Mesenchymal stem cell (in vitro differentiated cells and primary cell): ENCODE measurements at regions not wholly inside any gene's neighbourhood (a gene's known extent, or its start where the extent isn't known, plus 50 kb on each side); places are given as distances from the start of the nearest gene placed in this dataset.
"Not testable (repeated sequence)": the region's sequence is repeated elsewhere in the genome, so short reads cannot be mapped to it uniquely, and the experiment has no call there.

Experiments used
- DNase-seq: peaks from one replicate; pipeline ENCODE4 v3.0.0-alpha.2; 2013
- H2AFZ ChIP-seq: one replicate; pipeline ENCODE4 v1.6.1; 2013; ENCODE audit warnings: low read depth, mild to moderate bottlenecking, control low read depth, inconsistent platforms, low read length, moderate library complexity
- H2AK5ac ChIP-seq: 2 replicates; pipeline ENCODE4 v1.6.1; 2013; ENCODE audit warnings: low read length, moderate library complexity, mild to moderate bottlenecking, inconsistent platforms; ENCODE audit not compliant: severe bottlenecking
- H2BK120ac ChIP-seq: one replicate; pipeline ENCODE4 v1.6.1; 2013; ENCODE audit warnings: low read depth, mild to moderate bottlenecking, inconsistent platforms, low read length, moderate library complexity
- H2BK12ac ChIP-seq, 2 experiments: one replicate each; pipeline ENCODE4 v1.6.1; 2013; ENCODE audit warnings: inconsistent platforms in 2 of 2, low read length in 2 of 2, mild to moderate bottlenecking in 2 of 2, moderate library complexity in 2 of 2, control low read depth in 1 of 2
- H2BK15ac ChIP-seq: one replicate; pipeline ENCODE4 v1.6.1; 2013; ENCODE audit warnings: mild to moderate bottlenecking, low read depth, inconsistent platforms; ENCODE audit not compliant: poor library complexity, severe bottlenecking
- H2BK5ac ChIP-seq: 2 replicates; pipeline ENCODE4 v1.6.1; 2013; ENCODE audit warnings: low read depth, mild to moderate bottlenecking, low read length, control low read depth, inconsistent platforms; ENCODE audit not compliant: poor library complexity, severe bottlenecking
- H3K14ac ChIP-seq, 2 experiments: one replicate each; pipeline ENCODE4 v1.6.1; 2013; ENCODE audit warnings: inconsistent platforms in 2 of 2, low read length in 2 of 2, control low read depth in 1 of 2, mild to moderate bottlenecking in 1 of 2, moderate library complexity in 1 of 2
- H3K18ac ChIP-seq, 2 experiments: one replicate each; pipeline ENCODE4 v1.6.1; 2013; ENCODE audit warnings: inconsistent platforms in 2 of 2, low read length in 2 of 2, control low read depth in 1 of 2, low read depth in 1 of 2, mild to moderate bottlenecking in 1 of 2
- H3K23ac ChIP-seq, 2 experiments: one replicate each; pipeline ENCODE4 v1.6.1; 2013; ENCODE audit warnings: inconsistent platforms in 2 of 2, low read length in 2 of 2, mild to moderate bottlenecking in 2 of 2, moderate library complexity in 2 of 2, control low read depth in 1 of 2
- H3K27ac ChIP-seq: 2 replicates; pipeline ENCODE4 v1.5.1; 2013; ENCODE audit warnings: mild to moderate bottlenecking, moderate library complexity, low read length, control low read depth, inconsistent platforms; ENCODE audit not compliant: poor library complexity, severe bottlenecking
- H3K27me3 ChIP-seq, 2 experiments: 2 replicates each; pipeline versions ENCODE4 v1.6.1 to v1.7.0; 2013; ENCODE audit warnings: low read length in 2 of 2, mild to moderate bottlenecking in 2 of 2, moderate library complexity in 2 of 2, control low read depth in 1 of 2, inconsistent platforms in 1 of 2; ENCODE audit not compliant: control insufficient read depth in 1 of 2, insufficient read depth in 1 of 2
- H3K36me3 ChIP-seq, 2 experiments: 2 replicates each; pipeline versions ENCODE4 v1.6.1 to v1.7.0; 2013; ENCODE audit warnings: low read length in 2 of 2, control low read depth in 1 of 2, inconsistent platforms in 1 of 2, low read depth in 1 of 2, mild to moderate bottlenecking in 1 of 2; ENCODE audit not compliant: insufficient read depth in 2 of 2, control insufficient read depth in 1 of 2
- H3K4ac ChIP-seq, 2 experiments: one replicate each; pipeline ENCODE4 v1.6.1; 2013; ENCODE audit warnings: inconsistent platforms in 2 of 2, low read length in 2 of 2, mild to moderate bottlenecking in 2 of 2, moderate library complexity in 2 of 2, control low read depth in 1 of 2, low read depth in 1 of 2
- H3K4me1 ChIP-seq: 2 replicates; pipeline ENCODE4 v1.6.1; 2013; ENCODE audit warnings: low read depth, low read length, control low read depth; ENCODE audit not compliant: control insufficient read depth, insufficient read depth
- H3K4me2 ChIP-seq: 2 replicates; pipeline ENCODE4 v1.6.1; 2013; ENCODE audit warnings: low read length, mild to moderate bottlenecking, inconsistent platforms; ENCODE audit not compliant: poor library complexity, severe bottlenecking
- H3K4me3 ChIP-seq, 2 experiments: 2 replicates each; pipeline versions ENCODE4 v1.5.1 to v1.7.0; 2013; ENCODE audit warnings: low read length in 2 of 2, mild to moderate bottlenecking in 2 of 2, control low read depth in 1 of 2, low read depth in 1 of 2; ENCODE audit not compliant: insufficient read depth in 1 of 2
- H3K79me1 ChIP-seq: replicated peaks from 2 replicates; pipeline ENCODE4 v1.6.1; 2013; ENCODE audit warnings: mild to moderate bottlenecking, control low read depth, low read length, inconsistent platforms; ENCODE audit not compliant: poor library complexity, severe bottlenecking
- H3K9ac ChIP-seq: 2 replicates; pipeline ENCODE4 v1.7.0; 2013; ENCODE audit warnings: mild to moderate bottlenecking, low read length, moderate library complexity
- H3K9me3 ChIP-seq: 2 replicates; pipeline ENCODE4 v1.7.0; 2013; ENCODE audit warnings: mild to moderate bottlenecking, low read length; ENCODE audit not compliant: control insufficient read depth
- H4K8ac ChIP-seq: one replicate; pipeline ENCODE4 v1.6.1; 2013; ENCODE audit warnings: inconsistent platforms, mild to moderate bottlenecking, low read length, moderate library complexity
- H4K91ac ChIP-seq: one replicate; pipeline ENCODE4 v1.6.1; 2013; ENCODE audit warnings: mild to moderate bottlenecking, low read length, inconsistent platforms
- WGBS: methylation state at CpG from one replicate; pipeline ENCODE4 v1.1.7; 2013; ENCODE audit warnings: mixed read lengths; 5-methylcytosine and 5-hydroxymethylcytosine counted together

GRCh38 chr9:41357918-41358404 lies 168.8 kb upstream of the ZNG1F start:
- not testable (repeated sequence) for H3K4ac ChIP-seq, H3K79me1 ChIP-seq, H3K23ac ChIP-seq, H4K91ac ChIP-seq, H3K18ac ChIP-seq, H3K4me1 ChIP-seq, H3K9me3 ChIP-seq, H3K36me3 ChIP-seq, H3K27me3 ChIP-seq, DNase-seq, H2BK5ac ChIP-seq, H3K9ac ChIP-seq, H3K4me2 ChIP-seq, H2AK5ac ChIP-seq, H2AFZ ChIP-seq, H2BK15ac ChIP-seq, H4K8ac ChIP-seq, H3K14ac ChIP-seq, H2BK120ac ChIP-seq, H2BK12ac ChIP-seq, H3K27ac ChIP-seq
- peak overlapping the region in 1 of 2 experiments; percentile 78 for H3K4me3 ChIP-seq
- WGBS, result 94% methylated on average over 16 of the region's 31 CpGs

- H3K4ac ChIP-seq, H2BK12ac ChIP-seq, H2BK120ac ChIP-seq, H4K8ac ChIP-seq, H2AK5ac ChIP-seq, H3K36me3 ChIP-seq, H4K91ac ChIP-seq, H3K27me3 ChIP-seq, H2AFZ ChIP-seq, H3K4me1 ChIP-seq, H3K4me2 ChIP-seq, H2BK15ac ChIP-seq, H3K79me1 ChIP-seq, H3K9me3 ChIP-seq, H2BK5ac ChIP-seq, H3K9ac ChIP-seq, H3K14ac ChIP-seq, H3K4me3 ChIP-seq, H3K18ac ChIP-seq, H3K27ac ChIP-seq, H3K23ac ChIP-seq, DNase-seq: not testable (repeated sequence)
- 98% methylated on average over 6 of the region's 21 CpGs for WGBS
Observed at GRCh38 chr9:41357350-41357748, 168.2 kb upstream of the ZNG1F start.

- not testable (repeated sequence) for H4K91ac ChIP-seq, H2BK15ac ChIP-seq, H2AFZ ChIP-seq, H3K27ac ChIP-seq, H2BK5ac ChIP-seq, H2BK120ac ChIP-seq, H3K9ac ChIP-seq, H3K4me2 ChIP-seq, H3K27me3 ChIP-seq, H3K18ac ChIP-seq, H3K4me1 ChIP-seq, DNase-seq, H2AK5ac ChIP-seq, H3K9me3 ChIP-seq, H2BK12ac ChIP-seq, H3K23ac ChIP-seq, H3K36me3 ChIP-seq, H4K8ac ChIP-seq, H3K4ac ChIP-seq, H3K14ac ChIP-seq, H3K79me1 ChIP-seq
- 100% methylated on average over 4 of the region's 42 CpGs for WGBS
- H3K4me3 ChIP-seq, result peak overlapping the region in 1 of 2 experiments; percentile 47
Observed at GRCh38 chr9:41356588-41357349, 167.7 kb upstream of the ZNG1F start.

GRCh38 chr9:41355712-41356450 lies 166.8 kb upstream of the ZNG1F start:
- H2BK15ac ChIP-seq, H3K14ac ChIP-seq, H3K4ac ChIP-seq, H3K36me3 ChIP-seq, H3K4me2 ChIP-seq, H3K18ac ChIP-seq, H4K91ac ChIP-seq, H3K27ac ChIP-seq, H2BK120ac ChIP-seq, H3K27me3 ChIP-seq, H3K4me1 ChIP-seq, H3K79me1 ChIP-seq, H4K8ac ChIP-seq, H2AK5ac ChIP-seq, H3K9ac ChIP-seq, H3K9me3 ChIP-seq, H2BK12ac ChIP-seq, DNase-seq, H2BK5ac ChIP-seq, H2AFZ ChIP-seq, H3K4me3 ChIP-seq, H3K23ac ChIP-seq: not testable (repeated sequence)
- no CpG with 5 or more reads among the region's 36 CpGs for WGBS
